Lower lobe of right lung (tissue), 2 donors: ENCODE measurements at regions not wholly inside any gene's neighbourhood (a gene's known extent, or its start where the extent isn't known, plus 50 kb on each side); places are given as distances from the start of the nearest gene placed in this dataset.

ENCODE experiments used
- ATAC-seq, 2 donors: fragments of 200-7000 bp; cut with Tn5 transposase; one replicate each; pipeline ENCODE4 v1.9.1; 2020 to 2022; ENCODE audit warnings: mild to moderate bottlenecking in 2 of 2, moderate library complexity in 2 of 2
- DNase-seq: peaks from one replicate; pipeline ENCODE4 v3.0.0-alpha.2; 2020
- H3K27ac ChIP-seq: fragments of 200-600 bp; one replicate; pipeline ENCODE4 v1.8.0; 2022
- H3K27me3 ChIP-seq: fragments of 200-600 bp; one replicate; pipeline ENCODE4 v1.8.0; 2022; ENCODE audit warnings: low read depth
- H3K36me3 ChIP-seq: fragments of 200-600 bp; one replicate; pipeline ENCODE4 v1.8.0; 2022; ENCODE audit warnings: mild to moderate bottlenecking
- H3K4me1 ChIP-seq: fragments of 200-600 bp; one replicate; pipeline ENCODE4 v1.8.0; 2022
- H3K4me3 ChIP-seq: fragments of 200-600 bp; one replicate; pipeline ENCODE4 v1.8.0; 2022; ENCODE audit warnings: mild to moderate bottlenecking
- H3K9me3 ChIP-seq: fragments of 200-600 bp; one replicate; pipeline ENCODE4 v1.8.0; 2022
- intact Hi-C: fragments of 100-400 bp; cut with DNase I; formaldehyde crosslinking; loops from one replicate; pipeline ENCODE4 v1.11.0; 2022
- TF ChIP-seq, protein P1 (sequence below): fragments of 200-600 bp; IDR thresholded peaks from one replicate; pipeline ENCODE4 v1.8.0; 2022; ENCODE audit warnings: antibody characterized with exemption, mild to moderate bottlenecking
- donor health status: DM: no; HTN: yes; CAD: no; lungs with severe emphysema.

DNA sequence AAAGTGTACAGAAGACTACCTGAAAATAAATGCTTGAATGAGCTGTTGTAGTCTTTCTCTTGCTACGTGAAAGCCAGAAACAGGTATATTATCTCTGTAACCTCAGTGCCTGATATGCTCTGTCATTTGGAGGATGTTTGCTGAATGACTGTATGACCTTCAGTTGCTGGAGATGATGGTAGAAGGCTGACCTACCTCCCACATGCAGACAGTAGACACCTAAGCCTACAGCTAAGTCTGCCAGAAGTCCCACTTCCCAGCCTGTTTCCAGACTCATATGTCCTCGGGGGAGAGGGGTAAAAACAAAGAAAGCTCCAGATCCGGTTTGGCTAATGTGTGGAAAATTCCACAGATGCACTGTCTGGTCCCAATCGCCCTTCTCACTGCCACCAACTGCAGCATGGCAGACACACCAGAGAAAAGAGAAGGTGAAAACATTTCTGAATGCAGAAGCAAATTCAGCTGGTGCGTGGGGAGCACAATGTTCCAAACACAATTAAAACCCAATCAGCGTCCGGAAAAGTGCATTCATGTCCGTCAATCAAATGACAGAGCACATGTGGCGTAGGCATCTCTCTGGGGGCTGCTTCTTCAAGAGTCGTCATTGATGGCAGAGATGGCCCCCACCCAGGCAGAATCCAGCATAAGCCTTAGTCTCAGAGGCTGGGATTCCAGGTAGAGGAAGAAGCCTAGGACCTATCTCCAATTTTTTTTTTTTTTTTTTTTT, 76.3 kb upstream of the TBX3 start:
- H3K27ac ChIP-seq, result no peak overlapping the region
- TF ChIP-seq, protein P1, sequence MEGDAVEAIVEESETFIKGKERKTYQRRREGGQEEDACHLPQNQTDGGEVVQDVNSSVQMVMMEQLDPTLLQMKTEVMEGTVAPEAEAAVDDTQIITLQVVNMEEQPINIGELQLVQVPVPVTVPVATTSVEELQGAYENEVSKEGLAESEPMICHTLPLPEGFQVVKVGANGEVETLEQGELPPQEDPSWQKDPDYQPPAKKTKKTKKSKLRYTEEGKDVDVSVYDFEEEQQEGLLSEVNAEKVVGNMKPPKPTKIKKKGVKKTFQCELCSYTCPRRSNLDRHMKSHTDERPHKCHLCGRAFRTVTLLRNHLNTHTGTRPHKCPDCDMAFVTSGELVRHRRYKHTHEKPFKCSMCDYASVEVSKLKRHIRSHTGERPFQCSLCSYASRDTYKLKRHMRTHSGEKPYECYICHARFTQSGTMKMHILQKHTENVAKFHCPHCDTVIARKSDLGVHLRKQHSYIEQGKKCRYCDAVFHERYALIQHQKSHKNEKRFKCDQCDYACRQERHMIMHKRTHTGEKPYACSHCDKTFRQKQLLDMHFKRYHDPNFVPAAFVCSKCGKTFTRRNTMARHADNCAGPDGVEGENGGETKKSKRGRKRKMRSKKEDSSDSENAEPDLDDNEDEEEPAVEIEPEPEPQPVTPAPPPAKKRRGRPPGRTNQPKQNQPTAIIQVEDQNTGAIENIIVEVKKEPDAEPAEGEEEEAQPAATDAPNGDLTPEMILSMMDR, result no peak
- intact Hi-C loops, result no loop called here

DNA sequence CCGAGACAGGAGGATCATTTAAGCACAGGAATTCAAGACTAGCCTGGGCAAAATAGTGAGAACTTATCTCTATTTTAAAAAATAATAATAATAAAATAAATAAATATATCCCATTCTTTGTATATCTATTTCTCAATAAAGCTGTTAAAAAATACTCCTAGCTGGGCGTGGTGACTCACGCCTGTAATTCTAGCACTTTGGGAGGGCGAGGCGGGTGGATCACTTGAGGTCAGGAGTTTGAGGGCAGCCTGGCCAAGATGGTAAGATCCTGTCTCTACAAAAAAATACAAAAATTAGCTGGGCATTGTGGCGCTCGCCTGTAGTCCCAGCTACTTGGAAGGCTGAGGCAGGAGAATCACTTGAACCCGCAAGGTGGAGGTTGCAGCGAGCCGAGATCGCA, 75.7 kb upstream of the TBX3 start:
- Histone ChIP-seq H3K4me3 (no peak overlapping the region), H3K27me3 (no peaks in the 10 kb centered on the region), H3K4me1 (no peaks in the 10 kb centered on the region), H3K36me3 (no peaks in the 10 kb centered on the region), H3K9me3 (no peaks in the 10 kb centered on the region), H3K27ac (no peak overlapping the region)
- TF ChIP-seq, protein P1, result no peak
- ATAC-seq (no peak), DNase-seq (no peak)
- intact Hi-C loops, result no loop called here

More for the DNA sequence above, 76.3 kb upstream of the TBX3 start:
- ATAC-seq (no peak), DNase-seq (no peak)
- H3K4me3 ChIP-seq, result no peak overlapping the region
- H3K4me1 ChIP-seq, result no peaks in the 10 kb centered on the region
- H3K9me3 ChIP-seq, result no peaks in the 10 kb centered on the region
- H3K36me3 ChIP-seq, result no peaks in the 10 kb centered on the region
- H3K27me3 ChIP-seq, result no peaks in the 10 kb centered on the region

DNA sequence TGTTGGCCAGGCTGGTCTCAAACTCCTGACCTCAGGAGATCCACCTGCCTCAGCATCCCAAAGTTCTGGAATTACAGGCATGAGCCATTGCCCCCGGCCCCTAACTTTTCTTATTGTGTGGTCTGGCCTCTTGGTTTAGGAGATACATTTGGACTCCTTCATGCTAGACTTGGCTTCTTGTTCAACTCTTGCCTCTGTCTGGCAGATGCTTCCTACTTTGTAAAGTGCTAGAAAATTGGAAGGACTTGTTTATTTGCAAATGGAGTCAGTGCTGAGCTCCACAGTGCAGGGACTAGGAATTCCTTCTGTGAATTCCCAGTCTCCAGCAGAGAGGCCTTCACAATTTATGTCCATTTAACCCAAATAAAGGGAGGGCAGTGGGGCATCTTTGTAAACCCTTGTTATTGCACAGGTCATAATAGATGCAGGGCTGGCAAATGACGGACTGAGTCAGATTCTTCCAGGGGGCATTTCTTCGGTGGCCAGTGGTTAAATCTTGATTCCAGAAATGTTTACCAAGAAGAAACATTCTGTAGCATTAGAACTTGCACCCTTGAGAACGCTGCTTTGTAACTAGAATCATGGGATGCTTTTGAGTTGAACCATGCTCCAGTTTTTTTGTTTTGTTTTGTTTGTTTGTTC, 73.8 kb upstream of the TBX3 start:
- intact Hi-C loops, result no loop called here
- no peaks in the 10 kb centered on the region for H3K27me3 ChIP-seq
- H3K4me1 ChIP-seq, result no peaks in the 10 kb centered on the region
- ATAC-seq (no peak), DNase-seq (no peak)
- H3K27ac ChIP-seq, result no peak overlapping the region
- no peaks in the 10 kb centered on the region for H3K36me3 ChIP-seq
- no peak overlapping the region for H3K4me3 ChIP-seq
- no peaks in the 10 kb centered on the region for H3K9me3 ChIP-seq
- TF ChIP-seq, protein P1, result no peak

DNA sequence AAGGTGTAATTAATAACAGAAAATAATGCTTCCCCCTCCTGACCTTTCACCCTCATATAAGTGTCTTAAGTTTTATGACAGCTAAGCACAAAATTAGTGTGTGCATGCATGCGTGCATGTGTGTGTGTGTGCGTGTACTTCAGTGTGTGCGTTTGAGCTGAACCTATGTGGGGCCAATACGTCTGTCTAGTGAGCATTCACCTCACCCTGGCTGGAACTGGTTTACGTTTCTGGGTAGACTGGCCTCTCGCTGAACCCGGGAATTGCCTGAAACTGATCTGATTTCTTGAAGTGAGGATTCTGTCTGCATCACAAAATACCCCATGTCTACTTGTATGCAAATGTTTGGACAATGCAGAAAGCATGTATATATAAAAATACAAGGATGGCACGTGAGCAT, 68.2 kb upstream of the TBX3 start:
- TF ChIP-seq, protein P1, result no peak
- intact Hi-C loops, result no loop called here
- Histone ChIP-seq H3K27ac (no peak overlapping the region), H3K4me3 (no peak overlapping the region), H3K4me1 (peaks cover 4% of the 10 kb centered on the region), H3K27me3 (no peaks in the 10 kb centered on the region), H3K9me3 (no peaks in the 10 kb centered on the region), H3K36me3 (no peaks in the 10 kb centered on the region)
- no peak for ATAC-seq
- no peak for DNase-seq

DNA sequence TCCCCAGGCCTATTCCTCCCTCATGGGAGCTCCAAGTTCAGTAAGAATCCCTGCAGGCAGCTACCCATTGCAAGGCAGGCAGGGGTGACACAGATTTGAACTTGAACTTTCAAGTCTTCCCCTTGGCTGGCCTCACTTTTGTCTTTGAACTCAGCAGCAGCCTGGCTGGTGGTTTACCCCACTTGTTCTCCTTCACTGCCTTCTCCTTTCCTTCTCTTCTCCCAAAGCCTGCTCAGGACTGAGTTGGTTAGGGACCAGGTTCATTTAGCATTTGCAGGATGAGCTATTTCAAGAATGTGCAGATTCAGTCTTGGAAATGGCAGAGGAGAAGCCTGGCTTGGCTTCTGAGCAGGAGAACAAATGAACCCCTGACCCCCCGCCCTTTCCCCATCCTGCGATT, 67.7 kb upstream of the TBX3 start:
- H3K4me1 ChIP-seq, result peaks cover 9% of the 10 kb centered on the region
- no peak for ATAC-seq
- TF ChIP-seq, protein P1, result no peak
- no peaks in the 10 kb centered on the region for H3K9me3 ChIP-seq
- no peak for DNase-seq
- no peaks in the 10 kb centered on the region for H3K36me3 ChIP-seq
- intact Hi-C loops, result no loop called here
- no peak overlapping the region for H3K4me3 ChIP-seq
- H3K27ac ChIP-seq, result no peak overlapping the region
- no peaks in the 10 kb centered on the region for H3K27me3 ChIP-seq
